Lower lobe of right lung (tissue), 2 donors: ENCODE measurements at regions not wholly inside any gene's neighbourhood (a gene's known extent, or its start where the extent isn't known, plus 50 kb on each side); places are given as distances from the start of the nearest gene placed in this dataset.
"Not testable (repeated sequence)": the region's sequence is repeated elsewhere in the genome, so short reads cannot be mapped to it uniquely, and the experiment has no call there.

Experiments used
- ATAC-seq, 2 donors: fragments of 200-7000 bp; cut with Tn5 transposase; one replicate each; pipeline ENCODE4 v1.9.1; 2020 to 2022; ENCODE audit warnings: mild to moderate bottlenecking in 2 of 2, moderate library complexity in 2 of 2
- DNase-seq: peaks from one replicate; pipeline ENCODE4 v3.0.0-alpha.2; 2020
- H3K27ac ChIP-seq: fragments of 200-600 bp; one replicate; pipeline ENCODE4 v1.8.0; 2022
- H3K27me3 ChIP-seq: fragments of 200-600 bp; one replicate; pipeline ENCODE4 v1.8.0; 2022; ENCODE audit warnings: low read depth
- H3K36me3 ChIP-seq: fragments of 200-600 bp; one replicate; pipeline ENCODE4 v1.8.0; 2022; ENCODE audit warnings: mild to moderate bottlenecking
- H3K4me1 ChIP-seq: fragments of 200-600 bp; one replicate; pipeline ENCODE4 v1.8.0; 2022
- H3K4me3 ChIP-seq: fragments of 200-600 bp; one replicate; pipeline ENCODE4 v1.8.0; 2022; ENCODE audit warnings: mild to moderate bottlenecking
- H3K9me3 ChIP-seq: fragments of 200-600 bp; one replicate; pipeline ENCODE4 v1.8.0; 2022
- CTCF ChIP-seq: fragments of 200-600 bp; IDR thresholded peaks from one replicate; pipeline ENCODE4 v1.8.0; 2022; ENCODE audit warnings: antibody characterized with exemption, mild to moderate bottlenecking
- intact Hi-C: fragments of 100-400 bp; cut with DNase I; formaldehyde crosslinking; loops from one replicate; pipeline ENCODE4 v1.11.0; 2022
- donor health status: DM: no; HTN: yes; CAD: no; lungs with severe emphysema.

GRCh38 chr3:87673132-87673531 is 385.7 kb downstream of the CGGBP1 start:
- DNase-seq: no peak
- TF ChIP-seq CTCF: no peak
- H3K27ac ChIP-seq: no peak overlapping the region
- no peaks in the 10 kb centered on the region for H3K9me3 ChIP-seq
- H3K27me3 ChIP-seq: no peaks in the 10 kb centered on the region
- H3K4me3 ChIP-seq: no peak overlapping the region
- no peak for ATAC-seq
- no peaks in the 10 kb centered on the region for H3K36me3 ChIP-seq
- H3K4me1 ChIP-seq: no peaks in the 10 kb centered on the region
- intact Hi-C loops: no loop called here

GRCh38 chr3:87654184-87654583 is 377.8 kb upstream of the POU1F1 start:
- Histone ChIP-seq H3K27me3 (no peaks in the 10 kb centered on the region), H3K4me1 (no peaks in the 10 kb centered on the region), H3K9me3 (no peaks in the 10 kb centered on the region), H3K36me3 (no peaks in the 10 kb centered on the region), H3K27ac (no peak overlapping the region), H3K4me3 (no peak overlapping the region)
- no peak for ATAC-seq
- no peak for DNase-seq
- TF ChIP-seq CTCF: no peak
- intact Hi-C loops: no loop called here

- H3K36me3 ChIP-seq, H3K9me3 ChIP-seq, intact Hi-C loops, ATAC-seq, H3K4me1 ChIP-seq, H3K4me3 ChIP-seq, H3K27me3 ChIP-seq, H3K27ac ChIP-seq, DNase-seq: not testable (repeated sequence)
Observed at GRCh38 chr3:87653138-87653537, 376.8 kb upstream of the POU1F1 start.

- H3K4me3 ChIP-seq: no peak overlapping the region
- ATAC-seq (no peak), DNase-seq (no peak)
- intact Hi-C loops: no loop called here
- H3K4me1 ChIP-seq: no peaks in the 10 kb centered on the region
- no peaks in the 10 kb centered on the region for H3K36me3 ChIP-seq
- TF ChIP-seq CTCF: no peak
- H3K9me3 ChIP-seq: no peaks in the 10 kb centered on the region
- no peak overlapping the region for H3K27ac ChIP-seq
- no peaks in the 10 kb centered on the region for H3K27me3 ChIP-seq
Observed at GRCh38 chr3:87634426-87634825, 358.0 kb upstream of the POU1F1 start.

GRCh38 chr3:87627316-87627715 is 350.9 kb upstream of the POU1F1 start:
- ATAC-seq: no peak
- no peaks in the 10 kb centered on the region for H3K36me3 ChIP-seq
- H3K4me1 ChIP-seq: no peaks in the 10 kb centered on the region
- no peak overlapping the region for H3K4me3 ChIP-seq
- no peak overlapping the region for H3K27ac ChIP-seq
- intact Hi-C loops: no loop called here
- no peak for DNase-seq
- H3K9me3 ChIP-seq: no peaks in the 10 kb centered on the region
- no peak for TF ChIP-seq CTCF
- H3K27me3 ChIP-seq: no peaks in the 10 kb centered on the region

GRCh38 chr3:87626546-87626945 is 350.2 kb upstream of the POU1F1 start:
- intact Hi-C loops: no loop called here
- Histone ChIP-seq H3K4me3 (no peak overlapping the region), H3K36me3 (no peaks in the 10 kb centered on the region), H3K27ac (no peak overlapping the region), H3K27me3 (no peaks in the 10 kb centered on the region), H3K4me1 (no peaks in the 10 kb centered on the region), H3K9me3 (no peaks in the 10 kb centered on the region)
- no peak for TF ChIP-seq CTCF
- DNase-seq: no peak
- ATAC-seq: no peak
